ENCODE measurements at regions not wholly inside any gene's neighbourhood (a gene's known extent, or its start where the extent isn't known, plus 50 kb on each side); places are given as distances from the start of the nearest gene placed in this dataset.

DNA sequence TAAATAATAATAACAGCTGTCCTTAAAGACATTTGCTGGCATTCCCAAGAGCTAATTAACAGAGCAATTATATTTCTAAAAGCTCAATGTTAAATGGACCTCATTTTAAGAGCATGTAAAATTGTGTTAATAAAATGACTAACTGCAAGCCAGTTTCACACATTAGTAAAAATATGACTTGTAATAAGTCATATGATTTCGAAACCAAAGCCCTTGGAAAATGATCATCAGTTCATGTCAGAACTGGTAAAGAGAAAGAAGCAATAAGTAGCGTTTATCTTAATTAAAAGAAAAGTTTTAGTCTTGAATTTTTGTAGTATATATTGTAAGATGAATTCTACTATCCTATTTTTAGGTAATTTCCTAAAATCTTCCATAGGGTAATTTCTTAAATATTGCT is 310.7 kb downstream of the CNTN3 start:
- Histone ChIP-seq H3K27me3 (replicated peaks; ENCODE audit: insufficient read depth) (no peaks in the 10 kb centered on the region), H3K27ac (no peak overlapping the region), H3K36me3 (peaks cover 8% of the 10 kb centered on the region), H3K4me3 (no peak overlapping the region), H3K4me1 (ENCODE audit: control insufficient read depth in 1 of 2, low read depth in 2 of 2) (no peaks in the 10 kb centered on the region), H3K9me3 (no peaks in the 10 kb centered on the region)
- ATAC-seq (ENCODE audit: insufficient number of reproducible peaks, low FRiP score, low read depth) (no peak), DNase-seq (ENCODE audit: low spot score) (no peak)
- TF ChIP-seq, protein P1, sequence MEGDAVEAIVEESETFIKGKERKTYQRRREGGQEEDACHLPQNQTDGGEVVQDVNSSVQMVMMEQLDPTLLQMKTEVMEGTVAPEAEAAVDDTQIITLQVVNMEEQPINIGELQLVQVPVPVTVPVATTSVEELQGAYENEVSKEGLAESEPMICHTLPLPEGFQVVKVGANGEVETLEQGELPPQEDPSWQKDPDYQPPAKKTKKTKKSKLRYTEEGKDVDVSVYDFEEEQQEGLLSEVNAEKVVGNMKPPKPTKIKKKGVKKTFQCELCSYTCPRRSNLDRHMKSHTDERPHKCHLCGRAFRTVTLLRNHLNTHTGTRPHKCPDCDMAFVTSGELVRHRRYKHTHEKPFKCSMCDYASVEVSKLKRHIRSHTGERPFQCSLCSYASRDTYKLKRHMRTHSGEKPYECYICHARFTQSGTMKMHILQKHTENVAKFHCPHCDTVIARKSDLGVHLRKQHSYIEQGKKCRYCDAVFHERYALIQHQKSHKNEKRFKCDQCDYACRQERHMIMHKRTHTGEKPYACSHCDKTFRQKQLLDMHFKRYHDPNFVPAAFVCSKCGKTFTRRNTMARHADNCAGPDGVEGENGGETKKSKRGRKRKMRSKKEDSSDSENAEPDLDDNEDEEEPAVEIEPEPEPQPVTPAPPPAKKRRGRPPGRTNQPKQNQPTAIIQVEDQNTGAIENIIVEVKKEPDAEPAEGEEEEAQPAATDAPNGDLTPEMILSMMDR (IDR thresholded peaks at IDR 0.05) = no peak

DNA sequence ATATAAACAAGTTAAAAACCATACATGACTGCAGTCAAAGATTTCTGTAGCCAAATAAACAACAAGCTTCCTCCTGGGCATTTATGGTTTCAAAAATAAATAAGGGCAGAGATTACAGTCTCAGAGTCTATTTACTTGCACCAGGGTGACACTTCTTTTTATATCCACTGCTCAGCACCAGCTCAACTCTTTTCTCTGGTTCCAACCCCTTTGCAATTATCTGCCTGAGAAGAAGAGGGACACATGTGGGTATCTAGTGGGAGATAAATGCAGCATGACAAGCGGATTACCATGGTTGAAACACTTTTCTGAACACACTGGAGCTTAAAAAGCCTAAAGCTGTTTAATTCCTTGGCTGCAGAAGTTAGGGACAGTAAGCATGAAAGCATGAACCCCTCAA is 311.5 kb downstream of the CNTN3 start:
- DNase-seq (ENCODE audit: low spot score) (no peak), ATAC-seq (ENCODE audit: insufficient number of reproducible peaks, low FRiP score, low read depth) (no peak)
- Histone ChIP-seq H3K4me1 (ENCODE audit: control insufficient read depth in 1 of 2, low read depth in 2 of 2) (no peaks in the 10 kb centered on the region), H3K36me3 (peaks cover 8% of the 10 kb centered on the region), H3K27ac (no peak overlapping the region), H3K4me3 (no peak overlapping the region), H3K9me3 (no peaks in the 10 kb centered on the region), H3K27me3 (replicated peaks; ENCODE audit: insufficient read depth) (no peaks in the 10 kb centered on the region)
- TF ChIP-seq, protein P1 (IDR thresholded peaks at IDR 0.05) = no peak

DNA sequence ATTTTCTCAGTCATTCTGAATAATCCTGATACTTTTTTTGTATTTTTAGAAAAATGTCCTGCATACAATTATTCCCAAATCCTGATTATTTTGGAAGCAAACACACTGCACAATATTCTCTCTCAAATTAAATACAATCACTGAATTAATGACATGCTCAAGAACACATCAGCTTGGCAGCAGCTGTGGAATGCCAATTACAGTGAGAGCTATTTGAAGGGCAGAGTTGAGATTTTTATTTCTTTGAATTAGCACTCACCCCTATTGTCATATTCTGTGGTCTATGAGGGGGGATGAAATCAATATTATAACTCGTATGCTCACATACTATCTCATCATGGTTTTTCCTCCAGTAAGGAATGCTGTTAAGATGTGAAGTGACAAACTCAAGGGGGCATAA is 312.2 kb downstream of the CNTN3 start:
- no peak overlapping the region for H3K27ac ChIP-seq
- no peaks in the 10 kb centered on the region for H3K4me1 ChIP-seq (ENCODE audit: control insufficient read depth in 1 of 2, low read depth in 2 of 2)
- DNase-seq (ENCODE audit: low spot score) (no peak), ATAC-seq (ENCODE audit: insufficient number of reproducible peaks, low FRiP score, low read depth) (no peak)
- TF ChIP-seq, protein P1 (IDR thresholded peaks at IDR 0.05) = no peak
- peaks cover 8% of the 10 kb centered on the region for H3K36me3 ChIP-seq
- H3K27me3 ChIP-seq (replicated peaks; ENCODE audit: insufficient read depth) = no peaks in the 10 kb centered on the region
- H3K9me3 ChIP-seq = no peaks in the 10 kb centered on the region
- no peak overlapping the region for H3K4me3 ChIP-seq

DNA sequence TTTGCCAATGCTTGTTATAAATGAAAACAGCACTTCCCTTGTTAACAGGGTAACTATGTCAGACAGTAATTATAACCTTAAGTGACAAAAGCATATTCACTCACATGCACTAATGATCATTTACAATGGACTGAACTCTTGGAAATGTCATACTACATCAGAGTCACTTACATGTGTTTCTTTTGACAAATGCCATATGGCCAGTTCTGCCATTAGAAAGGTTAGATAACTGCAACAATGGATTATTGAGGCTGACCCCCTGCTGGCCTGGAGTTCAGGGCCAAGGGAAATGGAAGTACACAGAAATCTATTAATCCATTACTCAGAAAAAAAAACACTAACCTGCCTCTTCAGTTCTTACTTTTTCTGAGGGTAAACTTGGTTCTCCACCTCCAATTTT is 313.4 kb downstream of the CNTN3 start:
- TF ChIP-seq, protein P1 (IDR thresholded peaks at IDR 0.05) = no peak
- Histone ChIP-seq H3K27ac (no peak overlapping the region), H3K36me3 (peaks cover 8% of the 10 kb centered on the region), H3K27me3 (replicated peaks; ENCODE audit: insufficient read depth) (no peaks in the 10 kb centered on the region), H3K4me3 (no peak overlapping the region), H3K4me1 (ENCODE audit: control insufficient read depth in 1 of 2, low read depth in 2 of 2) (no peaks in the 10 kb centered on the region), H3K9me3 (no peaks in the 10 kb centered on the region)
- DNase-seq (ENCODE audit: low spot score) = no peak
- ATAC-seq (ENCODE audit: insufficient number of reproducible peaks, low FRiP score, low read depth) = no peak

DNA sequence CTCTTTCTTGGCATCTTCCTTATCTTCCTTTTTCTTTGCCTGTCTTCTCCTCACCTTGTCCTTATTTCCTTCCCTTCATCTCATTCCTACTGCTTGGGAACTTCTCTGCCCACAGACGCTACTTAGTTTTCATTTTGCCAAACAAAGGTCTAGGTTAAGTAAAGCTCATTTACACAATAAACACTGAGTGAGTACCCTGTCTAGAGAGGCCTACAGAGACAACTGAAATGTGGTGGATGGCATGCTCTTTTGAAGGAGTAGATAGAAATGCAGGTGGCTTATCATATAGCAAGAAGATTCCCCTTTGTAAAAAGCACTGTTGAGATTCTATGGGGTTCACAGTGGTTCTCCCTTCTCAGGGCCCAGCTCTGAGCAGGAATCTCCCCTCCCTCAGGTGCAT is 319.0 kb downstream of the CNTN3 start:
- TF ChIP-seq, protein P1 (IDR thresholded peaks at IDR 0.05) = no peak
- no peak overlapping the region for H3K27ac ChIP-seq
- ATAC-seq (ENCODE audit: insufficient number of reproducible peaks, low FRiP score, low read depth) (no peak), DNase-seq (ENCODE audit: low spot score) (no peak)
- H3K4me3 ChIP-seq = no peak overlapping the region
- peaks cover 5% of the 10 kb centered on the region for H3K36me3 ChIP-seq
- no peaks in the 10 kb centered on the region for H3K4me1 ChIP-seq (ENCODE audit: control insufficient read depth in 1 of 2, low read depth in 2 of 2)
- H3K9me3 ChIP-seq = no peaks in the 10 kb centered on the region
- no peaks in the 10 kb centered on the region for H3K27me3 ChIP-seq (replicated peaks; ENCODE audit: insufficient read depth)

Measured in thoracic aorta (tissue), 2 donors.